GM21381 (cell line): ENCODE measurements at regions not wholly inside any gene's neighbourhood (a gene's known extent, or its start where the extent isn't known, plus 50 kb on each side); places are given as distances from the start of the nearest gene placed in this dataset.

Experiments used
- ATAC-seq: cut with Tn5 transposase; IDR thresholded peaks from one replicate; pipeline ENCODE4 v1.9.1; 2021; ENCODE audit warnings: mild to moderate bottlenecking, moderate library complexity; ENCODE audit not compliant: unreplicated experiment

- ATAC-seq, result no peak
Observed at GRCh38 chr11:95520369-95521132, 269.0 kb downstream of the FAM76B start.

GRCh38 chr11:95519912-95520311 lies 269.7 kb downstream of the FAM76B start:
- ATAC-seq, result no peak

- ATAC-seq, result no peak
Observed at GRCh38 chr11:95517453-95517852, 272.1 kb downstream of the FAM76B start.

GRCh38 chr11:95516786-95517185 lies 272.8 kb downstream of the FAM76B start:
- no peak for ATAC-seq

GRCh38 chr11:95516175-95516574 lies 273.4 kb downstream of the FAM76B start:
- no peak for ATAC-seq

- no peak for ATAC-seq
Observed at GRCh38 chr11:95515371-95515770, 274.2 kb downstream of the FAM76B start.

GRCh38 chr11:95514416-95515110 lies 275.0 kb downstream of the FAM76B start:
- no peak for ATAC-seq

- no peak for ATAC-seq
Observed at GRCh38 chr11:95512682-95513081, 276.9 kb downstream of the FAM76B start.

GRCh38 chr11:95512177-95512576 lies 277.4 kb downstream of the FAM76B start:
- no peak for ATAC-seq

GRCh38 chr11:95508219-95508890 lies 277.4 kb upstream of the SESN3 start:
- ATAC-seq, result no peak

- ATAC-seq, result no peak
Observed at GRCh38 chr11:95507794-95508193, 276.8 kb upstream of the SESN3 start.

- no peak for ATAC-seq
Observed at GRCh38 chr11:95506777-95507176, 275.8 kb upstream of the SESN3 start.

- no peak for ATAC-seq
Observed at GRCh38 chr11:95505927-95506426, 275.0 kb upstream of the SESN3 start.

GRCh38 chr11:95503047-95503446 lies 272.0 kb upstream of the SESN3 start:
- no peak for ATAC-seq

- ATAC-seq, result no peak
Observed at GRCh38 chr11:95502522-95502921, 271.5 kb upstream of the SESN3 start.

GRCh38 chr11:95501761-95502266 lies 270.8 kb upstream of the SESN3 start:
- no peak for ATAC-seq

GRCh38 chr11:95500466-95500865 lies 269.5 kb upstream of the SESN3 start:
- no peak for ATAC-seq

- ATAC-seq, result no peak
Observed at GRCh38 chr11:95499516-95500135, 268.6 kb upstream of the SESN3 start.

- no peak for ATAC-seq
Observed at GRCh38 chr11:95498722-95499425, 267.9 kb upstream of the SESN3 start.

GRCh38 chr11:95496901-95497300 lies 265.9 kb upstream of the SESN3 start:
- no peak for ATAC-seq
